ENCODE measurements at regions not wholly inside any gene's neighbourhood (a gene's known extent, or its start where the extent isn't known, plus 50 kb on each side); places are given as distances from the start of the nearest gene placed in this dataset.

GRCh38 chr7:8822595-8822994 lies 389.2 kb downstream of the NXPH1 start:
- no peaks in the 10 kb centered on the region for H3K36me3 ChIP-seq (ENCODE audit: insufficient read depth, low read length)
- H3K9ac ChIP-seq (ENCODE audit: low read length): no peak overlapping the region
- no peak overlapping the region for H2AFZ ChIP-seq (ENCODE audit: low read length)
- no peaks in the 10 kb centered on the region for H3K9me2 ChIP-seq (ENCODE audit: low read depth, low read length)
- no peaks in the 10 kb centered on the region for H3K27me3 ChIP-seq (ENCODE audit: insufficient read depth, low read length)
- no peaks in the 10 kb centered on the region for H3K9me3 ChIP-seq (ENCODE audit: low read length)
- H3K4me3 ChIP-seq (ENCODE audit: low read depth, low read length, poor library complexity, severe bottlenecking): no peak overlapping the region
- no peak overlapping the region for H3K27ac ChIP-seq (ENCODE audit: low read depth, low read length, poor library complexity, severe bottlenecking)
- H3K4me1 ChIP-seq (ENCODE audit: insufficient read depth, low read length, severe bottlenecking): no peaks in the 10 kb centered on the region
- H3K79me2 ChIP-seq (ENCODE audit: insufficient read depth, low read length): no peaks in the 10 kb centered on the region
- no peaks in the 10 kb centered on the region for H3F3A ChIP-seq (ENCODE audit: insufficient read depth, low read length)
- TF ChIP-seq, protein P1, sequence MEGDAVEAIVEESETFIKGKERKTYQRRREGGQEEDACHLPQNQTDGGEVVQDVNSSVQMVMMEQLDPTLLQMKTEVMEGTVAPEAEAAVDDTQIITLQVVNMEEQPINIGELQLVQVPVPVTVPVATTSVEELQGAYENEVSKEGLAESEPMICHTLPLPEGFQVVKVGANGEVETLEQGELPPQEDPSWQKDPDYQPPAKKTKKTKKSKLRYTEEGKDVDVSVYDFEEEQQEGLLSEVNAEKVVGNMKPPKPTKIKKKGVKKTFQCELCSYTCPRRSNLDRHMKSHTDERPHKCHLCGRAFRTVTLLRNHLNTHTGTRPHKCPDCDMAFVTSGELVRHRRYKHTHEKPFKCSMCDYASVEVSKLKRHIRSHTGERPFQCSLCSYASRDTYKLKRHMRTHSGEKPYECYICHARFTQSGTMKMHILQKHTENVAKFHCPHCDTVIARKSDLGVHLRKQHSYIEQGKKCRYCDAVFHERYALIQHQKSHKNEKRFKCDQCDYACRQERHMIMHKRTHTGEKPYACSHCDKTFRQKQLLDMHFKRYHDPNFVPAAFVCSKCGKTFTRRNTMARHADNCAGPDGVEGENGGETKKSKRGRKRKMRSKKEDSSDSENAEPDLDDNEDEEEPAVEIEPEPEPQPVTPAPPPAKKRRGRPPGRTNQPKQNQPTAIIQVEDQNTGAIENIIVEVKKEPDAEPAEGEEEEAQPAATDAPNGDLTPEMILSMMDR (IDR thresholded peaks at IDR 0.05; ENCODE audit: low read length): no peak
- TF ChIP-seq EZH2 (IDR thresholded peaks at IDR 0.05; ENCODE audit: borderline replicate concordance, low read length): no peak
- H4K20me1 ChIP-seq (ENCODE audit: insufficient read depth, low read length): no peaks in the 10 kb centered on the region
- H3K4me2 ChIP-seq (ENCODE audit: low read length): no peak overlapping the region

GRCh38 chr7:8823486-8823885 lies 390.1 kb downstream of the NXPH1 start:
- no peak for TF ChIP-seq EZH2 (IDR thresholded peaks at IDR 0.05; ENCODE audit: borderline replicate concordance, low read length)
- TF ChIP-seq, protein P1 (IDR thresholded peaks at IDR 0.05; ENCODE audit: low read length): peak; percentile 18; the same call in 1 of the 2 replicates
- no peak overlapping the region for H3K9ac ChIP-seq (ENCODE audit: low read length)
- H3F3A ChIP-seq (ENCODE audit: insufficient read depth, low read length): no peaks in the 10 kb centered on the region
- H2AFZ ChIP-seq (ENCODE audit: low read length): no peak overlapping the region
- H3K36me3 ChIP-seq (ENCODE audit: insufficient read depth, low read length): no peaks in the 10 kb centered on the region
- H3K4me1 ChIP-seq (ENCODE audit: insufficient read depth, low read length, severe bottlenecking): no peaks in the 10 kb centered on the region
- H3K9me3 ChIP-seq (ENCODE audit: low read length): no peaks in the 10 kb centered on the region
- H3K27me3 ChIP-seq (ENCODE audit: insufficient read depth, low read length): no peaks in the 10 kb centered on the region
- no peak overlapping the region for H3K4me3 ChIP-seq (ENCODE audit: low read depth, low read length, poor library complexity, severe bottlenecking)
- no peaks in the 10 kb centered on the region for H3K9me2 ChIP-seq (ENCODE audit: low read depth, low read length)
- H4K20me1 ChIP-seq (ENCODE audit: insufficient read depth, low read length): no peaks in the 10 kb centered on the region
- H3K4me2 ChIP-seq (ENCODE audit: low read length): no peak overlapping the region
- no peaks in the 10 kb centered on the region for H3K79me2 ChIP-seq (ENCODE audit: insufficient read depth, low read length)
- H3K27ac ChIP-seq (ENCODE audit: low read depth, low read length, poor library complexity, severe bottlenecking): no peak overlapping the region

GRCh38 chr7:8827329-8827728 lies 393.9 kb downstream of the NXPH1 start:
- no peak overlapping the region for H2AFZ ChIP-seq (ENCODE audit: low read length)
- H3K27me3 ChIP-seq (ENCODE audit: insufficient read depth, low read length): no peaks in the 10 kb centered on the region
- no peaks in the 10 kb centered on the region for H3K36me3 ChIP-seq (ENCODE audit: insufficient read depth, low read length)
- H3K9me3 ChIP-seq (ENCODE audit: low read length): no peaks in the 10 kb centered on the region
- no peaks in the 10 kb centered on the region for H3K4me1 ChIP-seq (ENCODE audit: insufficient read depth, low read length, severe bottlenecking)
- H4K20me1 ChIP-seq (ENCODE audit: insufficient read depth, low read length): no peaks in the 10 kb centered on the region
- no peak overlapping the region for H3K4me2 ChIP-seq (ENCODE audit: low read length)
- no peak overlapping the region for H3K4me3 ChIP-seq (ENCODE audit: low read depth, low read length, poor library complexity, severe bottlenecking)
- no peaks in the 10 kb centered on the region for H3K9me2 ChIP-seq (ENCODE audit: low read depth, low read length)
- TF ChIP-seq, protein P1 (IDR thresholded peaks at IDR 0.05; ENCODE audit: low read length): no peak
- TF ChIP-seq EZH2 (IDR thresholded peaks at IDR 0.05; ENCODE audit: borderline replicate concordance, low read length): no peak
- no peaks in the 10 kb centered on the region for H3F3A ChIP-seq (ENCODE audit: insufficient read depth, low read length)
- no peak overlapping the region for H3K9ac ChIP-seq (ENCODE audit: low read length)
- no peak overlapping the region for H3K27ac ChIP-seq (ENCODE audit: low read depth, low read length, poor library complexity, severe bottlenecking)
- no peaks in the 10 kb centered on the region for H3K79me2 ChIP-seq (ENCODE audit: insufficient read depth, low read length)

Measured in OCI-LY1 (cell line).